ENCODE measurements at regions not wholly inside any gene's neighbourhood (a gene's known extent, or its start where the extent isn't known, plus 50 kb on each side); places are given as distances from the start of the nearest gene placed in this dataset.
A peak's percentile ranks its signal among the peaks of the same experiment; 100 is the strongest.

- no peaks in the 10 kb centered on the region for H4K20me1 ChIP-seq (ENCODE audit: insufficient read depth, low read length)
- TF ChIP-seq EZH2 (IDR thresholded peaks at IDR 0.05; ENCODE audit: borderline replicate concordance, low read depth, low read length, severe bottlenecking) (no peak), CTCF (IDR thresholded peaks at IDR 0.05; ENCODE audit: borderline replicate concordance, extremely low read depth, low read length, poor library complexity, severe bottlenecking) (no peak)
- peak overlapping the region; percentile 13; the same call in 1 of the 2 replicates for H2AFZ ChIP-seq (ENCODE audit: low read depth, low read length)
- H3K36me3 ChIP-seq (ENCODE audit: insufficient read depth, low read length): no peaks in the 10 kb centered on the region
- H3K4me3 ChIP-seq (ENCODE audit: low read depth in 1 of 2, low read length in 2 of 2): no peak overlapping the region
- DNase-seq (no peak), ATAC-seq (ENCODE audit: insufficient read depth, low read depth) (0 out of 3 replicates have a peak, but pooled peaks have one; percentile 17)
- no peak overlapping the region for H3K4me2 ChIP-seq (ENCODE audit: insufficient read depth, low read length)
- no peak overlapping the region for H3K9ac ChIP-seq (ENCODE audit: low read depth, low read length)
- no peaks in the 10 kb centered on the region for H3K9me3 ChIP-seq (ENCODE audit: insufficient read depth, low read length, severe bottlenecking)
- no peaks in the 10 kb centered on the region for H3K4me1 ChIP-seq (ENCODE audit: insufficient read depth, low read length)
- H3K79me2 ChIP-seq (ENCODE audit: insufficient read depth, low read length): no peaks in the 10 kb centered on the region
- no peaks in the 10 kb centered on the region for H3K27me3 ChIP-seq (ENCODE audit: insufficient read depth, low read length, poor library complexity)
- no peak overlapping the region for H3K27ac ChIP-seq (ENCODE audit: low read length)
These were observed 278.8 kb downstream of the HDGFL1 start for GRCh38 chr6:22848121-22848520.

GRCh38 chr6:22849921-22850320 is 280.6 kb downstream of the HDGFL1 start:
- no peak overlapping the region for H3K4me2 ChIP-seq (ENCODE audit: insufficient read depth, low read length)
- H3K36me3 ChIP-seq (ENCODE audit: insufficient read depth, low read length): no peaks in the 10 kb centered on the region
- H2AFZ ChIP-seq (ENCODE audit: low read depth, low read length): no peak overlapping the region
- TF ChIP-seq CTCF (IDR thresholded peaks at IDR 0.05; ENCODE audit: borderline replicate concordance, extremely low read depth, low read length, poor library complexity, severe bottlenecking): no peak
- TF ChIP-seq EZH2 (IDR thresholded peaks at IDR 0.05; ENCODE audit: borderline replicate concordance, low read depth, low read length, severe bottlenecking): no peak
- no peaks in the 10 kb centered on the region for H3K9me3 ChIP-seq (ENCODE audit: insufficient read depth, low read length, severe bottlenecking)
- H3K4me3 ChIP-seq (ENCODE audit: low read depth in 1 of 2, low read length in 2 of 2): no peak overlapping the region
- no peak overlapping the region for H3K27ac ChIP-seq (ENCODE audit: low read length)
- no peaks in the 10 kb centered on the region for H3K79me2 ChIP-seq (ENCODE audit: insufficient read depth, low read length)
- H3K27me3 ChIP-seq (ENCODE audit: insufficient read depth, low read length, poor library complexity): no peaks in the 10 kb centered on the region
- no peak for ATAC-seq (ENCODE audit: insufficient read depth, low read depth)
- H4K20me1 ChIP-seq (ENCODE audit: insufficient read depth, low read length): no peaks in the 10 kb centered on the region
- DNase-seq: no peak
- H3K9ac ChIP-seq (ENCODE audit: low read depth, low read length): no peak overlapping the region
- H3K4me1 ChIP-seq (ENCODE audit: insufficient read depth, low read length): no peaks in the 10 kb centered on the region

GRCh38 chr6:22852101-22852500 is 282.7 kb downstream of the HDGFL1 start:
- no peak overlapping the region for H3K4me2 ChIP-seq (ENCODE audit: insufficient read depth, low read length)
- no peak overlapping the region for H3K9ac ChIP-seq (ENCODE audit: low read depth, low read length)
- no peaks in the 10 kb centered on the region for H3K36me3 ChIP-seq (ENCODE audit: insufficient read depth, low read length)
- ATAC-seq (ENCODE audit: insufficient read depth, low read depth) (no peak), DNase-seq (no peak)
- H3K79me2 ChIP-seq (ENCODE audit: insufficient read depth, low read length): no peaks in the 10 kb centered on the region
- H3K4me1 ChIP-seq (ENCODE audit: insufficient read depth, low read length): no peaks in the 10 kb centered on the region
- no peaks in the 10 kb centered on the region for H3K27me3 ChIP-seq (ENCODE audit: insufficient read depth, low read length, poor library complexity)
- no peak overlapping the region for H3K4me3 ChIP-seq (ENCODE audit: low read depth in 1 of 2, low read length in 2 of 2)
- H4K20me1 ChIP-seq (ENCODE audit: insufficient read depth, low read length): no peaks in the 10 kb centered on the region
- no peak overlapping the region for H2AFZ ChIP-seq (ENCODE audit: low read depth, low read length)
- no peak overlapping the region for H3K27ac ChIP-seq (ENCODE audit: low read length)
- no peaks in the 10 kb centered on the region for H3K9me3 ChIP-seq (ENCODE audit: insufficient read depth, low read length, severe bottlenecking)
- TF ChIP-seq EZH2 (IDR thresholded peaks at IDR 0.05; ENCODE audit: borderline replicate concordance, low read depth, low read length, severe bottlenecking) (no peak), CTCF (IDR thresholded peaks at IDR 0.05; ENCODE audit: borderline replicate concordance, extremely low read depth, low read length, poor library complexity, severe bottlenecking) (no peak)

All from DND-41 (cell line).